Osteocyte (in vitro differentiated cells): ENCODE measurements at regions not wholly inside any gene's neighbourhood (a gene's known extent, or its start where the extent isn't known, plus 50 kb on each side); places are given as distances from the start of the nearest gene placed in this dataset.

Experiments used
- DNase-seq: peaks from one replicate; pipeline ENCODE4 v3.0.0; 2021; ENCODE audit warnings: mixed read lengths; ENCODE audit not compliant: unreplicated experiment; ENCODE audit errors: extremely low spot score
- H3K27ac Mint-ChIP-seq: one replicate; pipeline ENCODE4 v1.8.0; 2021; ENCODE audit warnings: mild to moderate bottlenecking, mixed read lengths; ENCODE audit not compliant: unreplicated experiment
- H3K27me3 Mint-ChIP-seq: one replicate; pipeline ENCODE4 v1.8.0; 2021; ENCODE audit warnings: mixed read lengths; ENCODE audit not compliant: unreplicated experiment
- H3K36me3 Mint-ChIP-seq: one replicate; pipeline ENCODE4 v1.8.0; 2021; ENCODE audit warnings: mixed read lengths; ENCODE audit not compliant: unreplicated experiment
- H3K4me1 Mint-ChIP-seq: one replicate; pipeline ENCODE4 v1.8.0; 2021; ENCODE audit warnings: mixed read lengths; ENCODE audit not compliant: unreplicated experiment
- H3K4me3 Mint-ChIP-seq: one replicate; pipeline ENCODE4 v1.8.0; 2021; ENCODE audit warnings: mild to moderate bottlenecking, moderate library complexity, mixed read lengths; ENCODE audit not compliant: unreplicated experiment
- H3K9me3 Mint-ChIP-seq: one replicate; pipeline ENCODE4 v1.8.0; 2021; ENCODE audit warnings: mixed read lengths; ENCODE audit not compliant: unreplicated experiment
- TF ChIP-seq, protein P1 (sequence below): fragments of 200-600 bp; sonication (generic); IDR thresholded peaks from 2 replicates; pipeline ENCODE4 v1.5.0; 2021; ENCODE audit warnings: antibody characterized with exemption, mild to moderate bottlenecking, moderate library complexity

DNA sequence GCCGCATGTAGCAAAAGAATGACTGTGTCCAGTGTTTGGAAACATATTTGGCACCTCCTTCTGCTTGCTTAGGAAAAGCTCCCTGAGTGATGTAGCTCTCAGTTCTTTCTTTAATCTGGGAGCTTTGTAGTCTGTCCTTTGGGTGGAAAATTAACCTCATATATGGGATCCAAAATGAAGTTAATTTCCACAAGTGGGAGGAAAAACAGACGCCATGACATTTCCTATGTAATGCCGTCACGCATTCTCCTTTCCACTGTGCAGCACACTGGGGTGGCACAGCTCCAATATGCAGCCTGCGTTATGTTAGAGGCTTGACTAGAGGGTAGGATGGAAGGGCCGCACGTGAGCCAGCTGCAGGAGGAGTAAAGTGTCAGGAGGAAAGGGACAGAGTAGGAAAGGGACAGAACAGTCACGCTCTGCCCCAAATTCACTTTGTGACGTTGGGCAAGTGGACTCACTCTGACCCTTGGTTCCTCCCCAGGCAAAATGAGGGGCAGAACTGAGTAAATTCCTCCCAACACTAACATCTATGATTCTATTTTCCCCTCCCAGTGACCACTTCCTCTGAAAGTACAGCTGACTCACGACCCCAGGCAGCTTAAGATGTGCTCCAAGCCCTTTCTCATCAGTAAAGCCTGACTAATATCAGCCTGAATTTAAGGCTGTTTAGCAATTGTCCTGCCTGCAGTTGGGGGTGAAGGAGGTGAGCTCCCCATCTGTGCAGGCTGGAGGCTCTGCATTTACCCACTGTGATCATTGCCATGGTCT, 176.5 kb upstream of the PFN2 start:
- DNase-seq = no peak
- H3K27me3 Mint-ChIP-seq = no peaks in the 10 kb centered on the region
- no peaks in the 10 kb centered on the region for H3K9me3 Mint-ChIP-seq
- H3K4me1 Mint-ChIP-seq = peaks cover 36% of the 10 kb centered on the region
- TF ChIP-seq, protein P1, sequence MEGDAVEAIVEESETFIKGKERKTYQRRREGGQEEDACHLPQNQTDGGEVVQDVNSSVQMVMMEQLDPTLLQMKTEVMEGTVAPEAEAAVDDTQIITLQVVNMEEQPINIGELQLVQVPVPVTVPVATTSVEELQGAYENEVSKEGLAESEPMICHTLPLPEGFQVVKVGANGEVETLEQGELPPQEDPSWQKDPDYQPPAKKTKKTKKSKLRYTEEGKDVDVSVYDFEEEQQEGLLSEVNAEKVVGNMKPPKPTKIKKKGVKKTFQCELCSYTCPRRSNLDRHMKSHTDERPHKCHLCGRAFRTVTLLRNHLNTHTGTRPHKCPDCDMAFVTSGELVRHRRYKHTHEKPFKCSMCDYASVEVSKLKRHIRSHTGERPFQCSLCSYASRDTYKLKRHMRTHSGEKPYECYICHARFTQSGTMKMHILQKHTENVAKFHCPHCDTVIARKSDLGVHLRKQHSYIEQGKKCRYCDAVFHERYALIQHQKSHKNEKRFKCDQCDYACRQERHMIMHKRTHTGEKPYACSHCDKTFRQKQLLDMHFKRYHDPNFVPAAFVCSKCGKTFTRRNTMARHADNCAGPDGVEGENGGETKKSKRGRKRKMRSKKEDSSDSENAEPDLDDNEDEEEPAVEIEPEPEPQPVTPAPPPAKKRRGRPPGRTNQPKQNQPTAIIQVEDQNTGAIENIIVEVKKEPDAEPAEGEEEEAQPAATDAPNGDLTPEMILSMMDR = no peak
- no peak overlapping the region for H3K4me3 Mint-ChIP-seq
- H3K27ac Mint-ChIP-seq = peak overlapping the region; percentile 89
- H3K36me3 Mint-ChIP-seq = no peaks in the 10 kb centered on the region

DNA sequence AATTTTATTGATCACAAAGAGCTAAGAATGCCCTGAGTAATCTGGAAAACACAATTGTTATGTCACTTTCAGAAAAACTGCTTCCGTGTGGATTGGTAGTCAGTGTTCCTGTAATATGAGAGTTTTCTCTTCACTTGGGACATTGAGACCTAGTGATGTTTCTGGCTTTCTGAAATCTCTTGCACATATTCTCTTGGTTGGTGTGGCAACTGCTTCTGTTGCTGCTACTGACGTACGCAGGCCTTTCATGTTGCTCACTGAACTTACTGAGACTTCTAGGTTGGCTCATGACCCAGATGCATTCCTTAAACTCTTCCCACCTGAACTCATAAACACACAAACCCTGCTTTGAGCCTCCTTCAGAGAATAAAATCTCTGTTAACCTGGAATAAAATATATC, 175.0 kb upstream of the PFN2 start:
- Mint-ChIP-seq H3K27me3 (no peaks in the 10 kb centered on the region), H3K36me3 (no peaks in the 10 kb centered on the region), H3K4me3 (no peak overlapping the region), H3K27ac (no peak overlapping the region), H3K9me3 (no peaks in the 10 kb centered on the region), H3K4me1 (peaks cover 34% of the 10 kb centered on the region)
- TF ChIP-seq, protein P1 = no peak
- DNase-seq = no peak

DNA sequence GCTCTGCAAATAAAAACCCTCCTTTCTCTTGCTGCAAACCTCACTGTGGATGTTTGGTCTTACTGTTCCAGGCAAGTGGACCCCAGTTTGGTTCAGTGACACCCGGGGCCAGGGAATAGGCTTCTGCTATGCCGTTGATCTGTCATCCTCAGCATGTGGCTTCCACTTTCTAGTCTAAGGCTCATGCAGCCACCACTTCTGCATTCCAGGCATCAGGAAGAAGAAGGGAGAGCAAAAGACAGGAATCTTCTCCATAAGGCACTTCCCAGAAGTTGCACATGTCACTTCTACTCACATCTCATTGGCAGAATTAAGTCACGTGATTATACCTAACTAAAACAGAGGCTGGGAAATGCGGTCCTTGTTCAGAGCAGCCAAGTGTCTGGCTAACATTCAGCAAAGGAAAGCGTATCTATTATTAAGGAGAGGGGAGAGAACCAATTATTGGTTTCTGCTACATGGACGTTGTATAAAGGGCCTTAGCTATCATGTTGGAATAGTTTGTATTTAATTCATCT, 173.6 kb upstream of the PFN2 start:
- TF ChIP-seq, protein P1 = no peak
- H3K36me3 Mint-ChIP-seq = no peaks in the 10 kb centered on the region

DNA sequence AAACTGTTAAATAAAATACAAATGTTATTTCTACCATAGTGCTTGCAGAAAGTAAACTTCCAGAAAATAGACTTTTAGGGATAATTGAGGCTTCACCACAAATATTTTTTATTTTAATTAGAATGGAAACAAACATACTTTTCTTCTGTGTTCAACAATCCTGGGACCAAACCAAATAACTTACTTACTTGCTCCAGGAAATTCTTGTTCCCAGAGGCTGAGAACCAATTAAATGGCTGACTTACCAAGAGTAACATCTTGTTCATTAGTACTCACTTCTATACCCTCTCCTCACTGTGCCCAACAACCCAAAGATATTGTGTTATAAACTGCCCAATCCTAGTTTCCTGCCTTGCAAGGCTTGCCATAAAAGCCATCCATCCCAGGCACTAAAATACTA, 172.2 kb upstream of the PFN2 start:
- H3K27me3 Mint-ChIP-seq = no peaks in the 10 kb centered on the region
- no peak overlapping the region for H3K27ac Mint-ChIP-seq
- DNase-seq = no peak
- H3K36me3 Mint-ChIP-seq = no peaks in the 10 kb centered on the region
- no peak overlapping the region for H3K4me3 Mint-ChIP-seq
- H3K9me3 Mint-ChIP-seq = no peaks in the 10 kb centered on the region
- peaks cover 17% of the 10 kb centered on the region for H3K4me1 Mint-ChIP-seq
- TF ChIP-seq, protein P1 = no peak

More for the DNA sequence above, 173.6 kb upstream of the PFN2 start:
- Mint-ChIP-seq H3K9me3 (no peaks in the 10 kb centered on the region), H3K27me3 (no peaks in the 10 kb centered on the region), H3K4me1 (peaks cover 28% of the 10 kb centered on the region), H3K4me3 (no peak overlapping the region), H3K27ac (no peak overlapping the region)
- no peak for DNase-seq

DNA sequence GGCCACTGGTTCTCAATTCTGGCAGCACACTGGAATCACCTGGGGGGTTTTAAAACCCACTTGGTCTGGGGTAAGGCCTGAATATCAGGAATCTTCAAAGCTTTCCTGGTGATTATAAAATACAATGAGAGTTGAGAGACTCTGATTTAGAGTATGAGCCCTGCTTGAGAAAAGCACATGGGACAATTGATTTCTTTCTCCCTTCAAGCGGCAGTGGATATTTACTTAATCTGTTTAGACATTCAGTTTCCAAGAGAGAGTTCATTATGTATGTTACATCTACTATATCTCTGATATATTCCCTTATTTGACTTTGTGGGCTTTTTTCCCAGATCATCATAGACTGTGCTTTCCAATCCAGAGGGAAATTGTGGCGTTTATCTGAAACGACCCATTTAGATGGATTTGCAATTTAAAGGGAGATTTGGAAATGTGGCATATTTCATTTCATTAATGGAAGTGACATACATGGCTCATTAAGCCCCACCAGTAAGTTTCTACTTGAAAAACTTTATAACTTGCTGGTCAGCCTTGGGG, 171.2 kb upstream of the PFN2 start:
- Mint-ChIP-seq H3K4me1 (peaks cover 6% of the 10 kb centered on the region), H3K36me3 (no peaks in the 10 kb centered on the region), H3K9me3 (no peaks in the 10 kb centered on the region), H3K27me3 (no peaks in the 10 kb centered on the region), H3K27ac (no peak overlapping the region), H3K4me3 (no peak overlapping the region)
- TF ChIP-seq, protein P1 = no peak
- DNase-seq = no peak
